Mesendoderm (in vitro differentiated cells): ENCODE measurements at regions not wholly inside any gene's neighbourhood (a gene's known extent, or its start where the extent isn't known, plus 50 kb on each side); places are given as distances from the start of the nearest gene placed in this dataset.
"Not testable (repeated sequence)": the region's sequence is repeated elsewhere in the genome, so short reads cannot be mapped to it uniquely, and the experiment has no call there.

Experiments used
- DNase-seq: peaks from one replicate; pipeline ENCODE4 v3.0.0; 2013
- H2AK5ac ChIP-seq: 2 replicates; pipeline ENCODE4 v1.6.1; 2013; ENCODE audit warnings: low read length, inconsistent platforms
- H2BK120ac ChIP-seq: 2 replicates; pipeline ENCODE4 v1.6.1; 2013; ENCODE audit warnings: low read depth, mild to moderate bottlenecking, low read length, moderate library complexity, mixed read lengths
- H2BK15ac ChIP-seq: replicated peaks from 2 replicates; pipeline ENCODE4 v1.6.1; 2013; ENCODE audit warnings: low read depth, mild to moderate bottlenecking, moderate library complexity
- H2BK5ac ChIP-seq: 2 replicates; pipeline ENCODE4 v1.6.1; 2013; ENCODE audit warnings: low read length, inconsistent platforms
- H3K18ac ChIP-seq: 2 replicates; pipeline ENCODE4 v1.6.1; 2013; ENCODE audit warnings: mild to moderate bottlenecking, low read length, mixed read lengths
- H3K23ac ChIP-seq: one replicate; pipeline ENCODE4 v1.6.1; 2013; ENCODE audit warnings: low read length
- H3K27ac ChIP-seq: 2 replicates; pipeline ENCODE4 v1.5.1; 2013; ENCODE audit warnings: low read depth, mild to moderate bottlenecking, inconsistent platforms, low read length, moderate library complexity
- H3K27me3 ChIP-seq: 2 replicates; pipeline ENCODE4 v1.6.1; 2013; ENCODE audit warnings: low read length, control low read depth, mild to moderate bottlenecking, inconsistent platforms; ENCODE audit not compliant: insufficient read depth, poor library complexity
- H3K36me3 ChIP-seq: 2 replicates; pipeline ENCODE4 v1.6.1; 2013; ENCODE audit warnings: low read length, inconsistent platforms; ENCODE audit not compliant: control insufficient read depth, insufficient read depth
- H3K4ac ChIP-seq: one replicate; pipeline ENCODE4 v1.6.1; 2013; ENCODE audit warnings: low read depth, mild to moderate bottlenecking, low read length, moderate library complexity
- H3K4me1 ChIP-seq: 2 replicates; pipeline ENCODE4 v1.6.1; 2013; ENCODE audit warnings: low read depth, low read length, inconsistent platforms; ENCODE audit not compliant: control insufficient read depth
- H3K4me2 ChIP-seq: 2 replicates; pipeline ENCODE4 v1.6.1; 2013; ENCODE audit warnings: low read length
- H3K4me3 ChIP-seq: 2 replicates; pipeline ENCODE4 v1.5.1; 2013; ENCODE audit warnings: mild to moderate bottlenecking, low read length
- H3K56ac ChIP-seq: one replicate; pipeline ENCODE4 v1.6.1; 2013; ENCODE audit warnings: low read length
- H3K79me1 ChIP-seq: 2 replicates; pipeline ENCODE4 v1.6.1; 2013; ENCODE audit warnings: low read length, inconsistent platforms
- H3K79me2 ChIP-seq: 2 replicates; pipeline ENCODE4 v1.6.1; 2013; ENCODE audit warnings: mild to moderate bottlenecking, low read length; ENCODE audit not compliant: control insufficient read depth, insufficient read depth
- H3K9ac ChIP-seq: 2 replicates; pipeline ENCODE4 v1.6.1; 2013; ENCODE audit warnings: low read length, inconsistent platforms
- H4K5ac ChIP-seq: one replicate; pipeline ENCODE4 v1.6.1; 2013; ENCODE audit warnings: low read length
- H4K8ac ChIP-seq: one replicate; pipeline ENCODE4 v1.6.1; 2013; ENCODE audit warnings: low read depth, mild to moderate bottlenecking, control low read depth, low read length, moderate library complexity
- WGBS: extraction: QIAGEN DNeasy Blood & Tissue Kit; methylation state at CpG from one replicate; pipeline ENCODE4 v1.1.7; 2013; ENCODE audit warnings: low lambda C conversion rate, missing lambda C conversion rate; ENCODE audit not compliant: insufficient coverage; ENCODE audit errors: extremely low coverage; 5-methylcytosine and 5-hydroxymethylcytosine counted together

DNA sequence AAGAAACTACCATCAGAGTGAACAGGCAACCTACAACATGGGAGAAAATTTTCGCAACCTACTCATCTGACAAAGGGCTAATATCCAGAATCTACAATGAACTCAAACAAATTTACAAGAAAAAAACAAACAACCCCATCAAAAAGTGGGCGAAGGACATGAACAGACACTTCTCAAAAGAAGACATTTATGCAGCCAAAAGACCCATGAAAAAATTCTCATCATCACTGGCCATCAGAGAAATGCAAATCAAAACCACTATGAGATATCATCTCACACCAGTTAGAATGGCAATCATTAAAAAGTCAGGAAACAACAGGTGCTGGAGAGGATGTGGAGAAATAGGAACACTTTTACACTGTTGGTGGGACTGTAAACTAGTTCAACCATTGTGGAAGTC, 57.6 kb upstream of the BHLHE40 start:
- not testable (repeated sequence) for H3K4me2 ChIP-seq, H3K18ac ChIP-seq, H3K79me2 ChIP-seq, DNase-seq, H4K5ac ChIP-seq, H2BK5ac ChIP-seq, H3K27me3 ChIP-seq, H3K4me1 ChIP-seq, H3K4me3 ChIP-seq, H2BK120ac ChIP-seq, H3K27ac ChIP-seq, H3K23ac ChIP-seq, H3K9ac ChIP-seq, H4K8ac ChIP-seq, H3K36me3 ChIP-seq, H3K56ac ChIP-seq, H3K79me1 ChIP-seq, H2AK5ac ChIP-seq, H3K4ac ChIP-seq, H2BK15ac ChIP-seq
- WGBS: no CpG with 5 or more reads among the region's 2 CpGs

GRCh38 chr3:4926892-4927291, 52.3 kb upstream of the BHLHE40 start:
- Histone ChIP-seq H3K56ac (no peak overlapping the region), H2BK5ac (no peak overlapping the region), H2BK15ac (no peak overlapping the region), H3K79me1 (no peaks in the 10 kb centered on the region), H3K4me3 (no peak overlapping the region), H4K8ac (no peak overlapping the region), H3K9ac (no peak overlapping the region), H3K23ac (no peak overlapping the region), H3K36me3 (no peaks in the 10 kb centered on the region), H3K27me3 (no peaks in the 10 kb centered on the region), H3K27ac (no peak overlapping the region), H3K4ac (no peak overlapping the region), H2BK120ac (no peak overlapping the region), H3K18ac (no peak overlapping the region), H3K4me2 (no peak overlapping the region), H4K5ac (no peak overlapping the region), H3K4me1 (no peaks in the 10 kb centered on the region), H3K79me2 (no peaks in the 10 kb centered on the region), H2AK5ac (no peak overlapping the region)
- no CpG with 5 or more reads among the region's 1 CpG for WGBS
- DNase-seq: no peak

DNA sequence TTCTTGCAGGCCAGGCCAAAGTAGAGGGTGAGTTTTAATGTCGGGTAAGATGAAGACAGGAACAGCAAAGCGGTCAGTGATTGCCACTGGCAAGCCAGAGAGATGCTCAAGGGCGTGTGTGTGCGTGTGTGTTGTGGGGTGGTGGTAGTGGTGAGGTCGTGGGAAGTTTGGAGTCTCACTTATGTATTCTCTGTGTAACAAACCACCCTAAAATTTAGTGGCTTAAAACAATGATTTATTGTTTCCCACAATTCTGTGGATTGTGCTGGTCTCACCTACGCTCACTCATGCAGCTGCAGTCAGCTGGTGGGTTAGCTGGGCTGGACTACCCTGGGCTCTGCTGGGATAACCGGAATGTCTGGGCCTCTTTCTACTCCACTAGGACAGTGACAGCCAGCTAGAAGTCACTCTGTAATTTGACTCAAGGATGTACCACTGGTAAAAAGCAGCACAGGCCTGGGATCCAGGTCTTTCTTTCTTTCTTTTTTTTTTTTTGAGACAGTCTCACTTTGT, 50.9 kb upstream of the BHLHE40 start:
- H3K9ac ChIP-seq: no peak overlapping the region
- H3K27ac ChIP-seq: no peak overlapping the region
- H3K36me3 ChIP-seq: no peaks in the 10 kb centered on the region
- DNase-seq: no peak
- H2BK15ac ChIP-seq: no peak overlapping the region
- no peak overlapping the region for H3K56ac ChIP-seq
- no peak overlapping the region for H3K4me2 ChIP-seq
- no peaks in the 10 kb centered on the region for H3K4me1 ChIP-seq
- WGBS: no CpG with 5 or more reads among the region's 7 CpGs
- H3K79me1 ChIP-seq: no peaks in the 10 kb centered on the region
- H3K18ac ChIP-seq: no peak overlapping the region
- H2AK5ac ChIP-seq: no peak overlapping the region
- H4K8ac ChIP-seq: no peak overlapping the region
- no peak overlapping the region for H2BK5ac ChIP-seq
- H3K4ac ChIP-seq: no peak overlapping the region
- no peak overlapping the region for H2BK120ac ChIP-seq
- no peak overlapping the region for H4K5ac ChIP-seq
- H3K23ac ChIP-seq: no peak overlapping the region
- H3K4me3 ChIP-seq: no peak overlapping the region
- H3K79me2 ChIP-seq: no peaks in the 10 kb centered on the region
- H3K27me3 ChIP-seq: no peaks in the 10 kb centered on the region
